Osteoblast (primary cell): ENCODE measurements at regions not wholly inside any gene's neighbourhood (a gene's known extent, or its start where the extent isn't known, plus 50 kb on each side); places are given as distances from the start of the nearest gene placed in this dataset.
A peak's percentile ranks its signal among the peaks of the same experiment; 100 is the strongest.

ENCODE experiments used
- DNase-seq: peaks from one replicate; pipeline ENCODE4 v3.0.0; 2011; ENCODE audit warnings: low spot score, mixed read lengths; ENCODE audit not compliant: insufficient read length; ENCODE audit errors: missing footprints
- H2AFZ ChIP-seq: 2 replicates; pipeline ENCODE4 v1.6.0; 2011; ENCODE audit warnings: mild to moderate bottlenecking, low read length
- H3K27ac ChIP-seq: 2 replicates; pipeline ENCODE4 v1.5.1; 2011; ENCODE audit warnings: mild to moderate bottlenecking, low read depth, low read length, moderate library complexity
- H3K27me3 ChIP-seq: 2 replicates; pipeline ENCODE4 v1.6.0; 2012; ENCODE audit warnings: mild to moderate bottlenecking, control low read depth, inconsistent platforms, low read length, moderate library complexity; ENCODE audit not compliant: insufficient read depth
- H3K36me3 ChIP-seq: 2 replicates; pipeline ENCODE4 v1.5.1; 2011; ENCODE audit warnings: mild to moderate bottlenecking, low read length, control low read depth, moderate library complexity; ENCODE audit not compliant: insufficient read depth
- H3K4me1 ChIP-seq: 2 replicates; pipeline ENCODE4 v1.5.1; 2011; ENCODE audit warnings: mild to moderate bottlenecking, low read length, control low read depth, moderate library complexity; ENCODE audit not compliant: insufficient read depth
- H3K4me2 ChIP-seq: 2 replicates; pipeline ENCODE4 v1.6.0; 2011; ENCODE audit warnings: mild to moderate bottlenecking, low read length; ENCODE audit not compliant: insufficient read depth
- H3K4me3 ChIP-seq: fragments of 200-600 bp; sonication (generic); 3 replicates; pipeline ENCODE4 v1.5.1; 2012; ENCODE audit warnings: mild to moderate bottlenecking, low read length, inconsistent platforms; ENCODE audit not compliant: insufficient read depth
- H3K79me2 ChIP-seq: 2 replicates; pipeline ENCODE4 v1.6.0; 2012; ENCODE audit warnings: mild to moderate bottlenecking, low read length, control low read depth, inconsistent platforms; ENCODE audit not compliant: insufficient read depth
- H3K9me3 ChIP-seq: 2 replicates; pipeline ENCODE4 v1.5.1; 2011; ENCODE audit warnings: low read depth, low read length, control low read depth
- H4K20me1 ChIP-seq: 2 replicates; pipeline ENCODE4 v1.6.0; 2012; ENCODE audit warnings: mild to moderate bottlenecking, low read length, control low read depth; ENCODE audit not compliant: insufficient read depth
- TF ChIP-seq, protein P1 (sequence below): IDR thresholded peaks from 2 replicates; pipeline ENCODE4 v1.5.1; 2011; ENCODE audit warnings: mild to moderate bottlenecking, low read depth, low read length, moderate library complexity; ENCODE audit errors: extremely low read depth

DNA sequence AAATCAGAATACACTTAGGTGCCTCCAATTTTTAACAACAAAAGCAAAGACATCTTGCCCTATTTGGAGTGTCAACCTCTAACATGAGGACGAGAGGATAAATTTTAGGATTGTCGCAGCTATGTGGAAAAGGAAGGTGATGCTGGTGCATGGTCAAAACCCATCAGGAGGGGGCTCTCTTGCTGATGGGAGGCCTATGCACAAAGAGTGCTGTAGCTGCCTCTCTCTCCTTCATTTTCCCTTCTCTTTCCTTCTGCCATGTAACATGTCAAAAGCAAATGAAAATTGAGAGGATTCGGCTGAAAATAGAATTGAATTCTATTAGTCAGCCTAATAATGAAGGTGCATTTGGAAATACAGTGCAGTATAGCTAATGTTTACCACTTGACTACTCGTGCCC, 578.7 kb upstream of the ZNF462 start:
- no peaks in the 10 kb centered on the region for H3K4me1 ChIP-seq
- H3K4me2 ChIP-seq = no peak overlapping the region
- no peak overlapping the region for H2AFZ ChIP-seq
- no peaks in the 10 kb centered on the region for H4K20me1 ChIP-seq
- TF ChIP-seq, protein P1, sequence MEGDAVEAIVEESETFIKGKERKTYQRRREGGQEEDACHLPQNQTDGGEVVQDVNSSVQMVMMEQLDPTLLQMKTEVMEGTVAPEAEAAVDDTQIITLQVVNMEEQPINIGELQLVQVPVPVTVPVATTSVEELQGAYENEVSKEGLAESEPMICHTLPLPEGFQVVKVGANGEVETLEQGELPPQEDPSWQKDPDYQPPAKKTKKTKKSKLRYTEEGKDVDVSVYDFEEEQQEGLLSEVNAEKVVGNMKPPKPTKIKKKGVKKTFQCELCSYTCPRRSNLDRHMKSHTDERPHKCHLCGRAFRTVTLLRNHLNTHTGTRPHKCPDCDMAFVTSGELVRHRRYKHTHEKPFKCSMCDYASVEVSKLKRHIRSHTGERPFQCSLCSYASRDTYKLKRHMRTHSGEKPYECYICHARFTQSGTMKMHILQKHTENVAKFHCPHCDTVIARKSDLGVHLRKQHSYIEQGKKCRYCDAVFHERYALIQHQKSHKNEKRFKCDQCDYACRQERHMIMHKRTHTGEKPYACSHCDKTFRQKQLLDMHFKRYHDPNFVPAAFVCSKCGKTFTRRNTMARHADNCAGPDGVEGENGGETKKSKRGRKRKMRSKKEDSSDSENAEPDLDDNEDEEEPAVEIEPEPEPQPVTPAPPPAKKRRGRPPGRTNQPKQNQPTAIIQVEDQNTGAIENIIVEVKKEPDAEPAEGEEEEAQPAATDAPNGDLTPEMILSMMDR = peak; percentile 14
- H3K9me3 ChIP-seq = no peaks in the 10 kb centered on the region
- H3K4me3 ChIP-seq = no peak overlapping the region
- no peak for DNase-seq
- no peaks in the 10 kb centered on the region for H3K27me3 ChIP-seq
- H3K36me3 ChIP-seq = no peaks in the 10 kb centered on the region
- H3K27ac ChIP-seq = no peak overlapping the region
- no peaks in the 10 kb centered on the region for H3K79me2 ChIP-seq

DNA sequence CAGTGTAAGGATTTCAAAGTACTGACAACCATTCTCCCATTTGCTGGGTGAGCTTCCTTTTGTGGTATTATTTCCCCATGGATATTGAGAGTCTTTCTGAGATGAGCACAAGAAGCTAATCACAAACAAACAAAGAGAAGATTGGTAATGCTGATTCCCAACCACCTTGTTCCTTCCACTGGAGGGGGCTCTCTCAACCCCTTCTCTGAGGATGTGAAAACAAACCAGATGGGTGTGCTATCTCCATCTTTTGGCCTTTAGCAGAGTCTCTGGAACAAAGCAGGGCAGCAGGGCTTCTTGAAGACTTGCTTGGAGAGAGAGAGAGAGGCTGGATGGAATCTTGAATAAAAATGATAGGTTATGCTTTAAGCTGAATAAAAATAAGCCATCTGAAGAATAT, 576.7 kb upstream of the ZNF462 start:
- no peak overlapping the region for H2AFZ ChIP-seq
- H3K36me3 ChIP-seq = no peaks in the 10 kb centered on the region
- no peaks in the 10 kb centered on the region for H3K27me3 ChIP-seq
- no peak for DNase-seq
- H3K9me3 ChIP-seq = no peaks in the 10 kb centered on the region
- no peaks in the 10 kb centered on the region for H4K20me1 ChIP-seq
- H3K4me3 ChIP-seq = no peak overlapping the region
- TF ChIP-seq, protein P1 = peak; percentile 37
- H3K27ac ChIP-seq = no peak overlapping the region
- no peaks in the 10 kb centered on the region for H3K4me1 ChIP-seq
- peak overlapping the region; percentile 75 for H3K4me2 ChIP-seq
- H3K79me2 ChIP-seq = no peaks in the 10 kb centered on the region

DNA sequence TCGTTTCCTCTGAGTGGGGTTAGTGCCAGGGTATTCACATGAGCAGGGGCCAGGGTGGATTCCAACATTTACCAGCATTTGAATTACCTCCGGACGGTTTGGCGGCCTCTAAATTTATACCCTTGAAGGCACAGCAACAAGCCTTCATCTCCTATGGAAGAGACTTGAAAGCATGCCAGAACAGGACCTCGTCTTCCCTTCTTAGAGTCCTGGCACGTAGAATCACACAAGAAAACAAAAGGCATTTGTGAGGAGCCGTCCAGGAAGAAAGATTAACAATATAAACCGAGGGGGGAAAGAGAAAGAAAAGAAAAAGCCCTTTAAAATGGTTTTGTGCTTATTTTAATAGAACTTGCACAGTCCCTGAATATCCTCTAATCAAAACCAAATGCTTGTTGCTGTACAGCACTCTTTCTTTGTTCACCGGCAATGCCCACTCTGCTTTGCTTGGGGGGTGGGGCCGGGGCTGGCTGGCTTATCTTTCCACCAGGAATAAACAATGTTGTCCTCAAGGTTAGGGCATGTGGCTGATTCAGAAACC, 575.8 kb upstream of the ZNF462 start:
- no peaks in the 10 kb centered on the region for H3K4me1 ChIP-seq
- peak overlapping the region; percentile 84 for H2AFZ ChIP-seq

DNA sequence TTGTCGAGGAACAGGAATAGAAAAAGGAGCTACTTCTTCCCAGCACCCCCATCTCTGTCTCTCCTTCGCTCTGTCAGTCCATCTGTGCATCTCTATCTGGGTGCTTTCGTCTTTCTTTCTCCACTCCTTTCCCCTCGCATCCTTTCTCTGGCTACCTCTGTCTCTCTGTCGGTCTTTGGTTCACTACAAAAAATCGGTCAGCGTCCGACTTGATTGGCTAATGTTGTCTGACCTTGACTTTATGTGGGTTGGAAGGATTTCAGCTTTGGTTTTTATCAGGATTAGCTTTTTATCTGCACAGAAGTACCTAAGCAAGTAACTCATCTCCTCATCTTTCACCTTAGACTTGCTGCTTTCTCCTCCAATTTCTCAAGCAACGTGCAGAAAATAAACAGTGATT, 575.2 kb upstream of the ZNF462 start:
- Histone ChIP-seq H3K4me3 (no peak overlapping the region), H3K27ac (no peak overlapping the region), H3K9me3 (no peaks in the 10 kb centered on the region), H3K36me3 (no peaks in the 10 kb centered on the region), H3K4me1 (no peaks in the 10 kb centered on the region), H3K27me3 (no peaks in the 10 kb centered on the region), H3K4me2 (peak overlapping the region; percentile 75), H2AFZ (no peak overlapping the region), H3K79me2 (no peaks in the 10 kb centered on the region), H4K20me1 (no peaks in the 10 kb centered on the region)
- TF ChIP-seq, protein P1 = no peak
- DNase-seq = no peak

More for the DNA sequence above, 575.8 kb upstream of the ZNF462 start:
- TF ChIP-seq, protein P1 = no peak
- Histone ChIP-seq H3K27ac (no peak overlapping the region), H3K9me3 (no peaks in the 10 kb centered on the region), H3K36me3 (no peaks in the 10 kb centered on the region), H3K27me3 (no peaks in the 10 kb centered on the region), H4K20me1 (no peaks in the 10 kb centered on the region), H3K4me2 (peak overlapping the region; percentile 75), H3K79me2 (no peaks in the 10 kb centered on the region), H3K4me3 (peak overlapping the region; percentile 66)
- no peak for DNase-seq
